HG02763 (cell line): ENCODE measurements at regions not wholly inside any gene's neighbourhood (a gene's known extent, or its start where the extent isn't known, plus 50 kb on each side); places are given as distances from the start of the nearest gene placed in this dataset.

Experiments used
- ATAC-seq: cut with Tn5 transposase; IDR thresholded peaks from one replicate; pipeline ENCODE4 v1.9.1; 2021; ENCODE audit warnings: mild to moderate bottlenecking, moderate library complexity; ENCODE audit not compliant: unreplicated experiment

- ATAC-seq, result no peak
Observed at GRCh38 chr11:104464691-104465090, 300.7 kb upstream of the PDGFD start.

- ATAC-seq, result no peak
Observed at GRCh38 chr11:104462341-104462740, 298.4 kb upstream of the PDGFD start.

GRCh38 chr11:104451197-104451893 lies 287.4 kb upstream of the PDGFD start:
- no peak for ATAC-seq

GRCh38 chr11:104443387-104443786 lies 279.4 kb upstream of the PDGFD start:
- ATAC-seq, result no peak

GRCh38 chr11:104442321-104442720 lies 278.4 kb upstream of the PDGFD start:
- no peak for ATAC-seq

- no peak for ATAC-seq
Observed at GRCh38 chr11:104435494-104435893, 271.5 kb upstream of the PDGFD start.

- ATAC-seq, result no peak
Observed at GRCh38 chr11:104433751-104434150, 269.8 kb upstream of the PDGFD start.

- no peak for ATAC-seq
Observed at GRCh38 chr11:104432981-104433380, 269.0 kb upstream of the PDGFD start.

GRCh38 chr11:104432526-104432925 lies 268.6 kb upstream of the PDGFD start:
- ATAC-seq, result no peak

GRCh38 chr11:104422324-104422944 lies 258.5 kb upstream of the PDGFD start:
- no peak for ATAC-seq

- ATAC-seq, result no peak
Observed at GRCh38 chr11:104410336-104410735, 246.4 kb upstream of the PDGFD start.

GRCh38 chr11:104408630-104409029 lies 244.7 kb upstream of the PDGFD start:
- ATAC-seq, result no peak

- ATAC-seq, result no peak
Observed at GRCh38 chr11:104405277-104405676, 241.3 kb upstream of the PDGFD start.

GRCh38 chr11:104404231-104405175 lies 240.6 kb upstream of the PDGFD start:
- ATAC-seq, result no peak

- no peak for ATAC-seq
Observed at GRCh38 chr11:104402812-104403521, 239.0 kb upstream of the PDGFD start.

- no peak for ATAC-seq
Observed at GRCh38 chr11:104394508-104394907, 230.6 kb upstream of the PDGFD start.

GRCh38 chr11:104390651-104391050 lies 226.7 kb upstream of the PDGFD start:
- ATAC-seq, result no peak

- no peak for ATAC-seq
Observed at GRCh38 chr11:104385884-104386283, 221.9 kb upstream of the PDGFD start.

- ATAC-seq, result no peak
Observed at GRCh38 chr11:104380358-104380757, 216.4 kb upstream of the PDGFD start.

- ATAC-seq, result no peak
Observed at GRCh38 chr11:104372111-104372510, 208.2 kb upstream of the PDGFD start.

- ATAC-seq, result no peak
Observed at GRCh38 chr11:104370478-104370877, 206.5 kb upstream of the PDGFD start.
